ENCODE measurements at regions not wholly inside any gene's neighbourhood (a gene's known extent, or its start where the extent isn't known, plus 50 kb on each side); places are given as distances from the start of the nearest gene placed in this dataset.

DNA sequence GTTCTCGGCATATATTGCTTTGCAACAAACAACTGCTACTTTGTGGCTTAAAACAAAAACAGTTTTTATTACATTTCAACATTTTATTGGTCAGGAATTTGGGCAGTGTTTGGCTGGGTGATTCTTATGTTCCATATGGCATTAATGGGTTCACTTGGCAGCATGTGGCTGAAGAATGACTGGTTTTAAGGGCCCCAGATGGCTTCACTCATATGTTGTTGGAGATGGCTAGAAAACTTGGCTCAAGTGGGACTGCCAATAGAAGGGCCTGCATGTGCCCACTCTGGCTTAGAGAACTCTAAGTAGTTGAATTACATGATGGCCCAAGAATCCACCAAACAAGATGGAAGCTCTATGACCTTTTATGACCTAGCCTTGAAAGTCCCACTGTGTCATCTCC lies 86.1 kb downstream of the FASTKD2 start:
- Histone ChIP-seq H2BK20ac (ENCODE audit: low read length) (no peak overlapping the region), H3K27ac (ENCODE audit: low read depth, low read length) (no peak overlapping the region), H3K23ac (ENCODE audit: insufficient read length) (no peak overlapping the region), H4K91ac (replicated peaks; ENCODE audit: insufficient read length, low read length) (no peak overlapping the region), H3K79me2 (ENCODE audit: control insufficient read depth in 1 of 2, insufficient read depth in 2 of 2, low read length in 2 of 2) (no peaks in the 10 kb centered on the region), H2BK12ac (ENCODE audit: low read depth, low read length) (no peak overlapping the region), H2BK15ac (ENCODE audit: low read length) (no peak overlapping the region), H3K4ac (replicated peaks; ENCODE audit: insufficient read length, low read depth, low read length) (no peak overlapping the region), H4K5ac (ENCODE audit: insufficient read length, low read depth, low read length) (no peak overlapping the region), H2AK5ac (ENCODE audit: low read depth, low read length) (no peak overlapping the region), H3K4me2 (ENCODE audit: insufficient read depth in 1 of 2, low read depth in 2 of 2, low read length in 2 of 2) (no peak overlapping the region), H3K27me3 (replicated peaks in 1 of 4; ENCODE audit: control insufficient read depth in 3 of 4, extremely low read depth in 1 of 4, insufficient read depth in 3 of 4, low read length in 3 of 4) (no peaks in the 10 kb centered on the region), H3K9ac (replicated peaks in 1 of 4; ENCODE audit: extremely low read depth in 1 of 4, low read depth in 3 of 4, low read length in 3 of 4) (no peak overlapping the region), H3K4me1 (replicated peaks in 1 of 4; ENCODE audit: control insufficient read depth in 3 of 4, insufficient read depth in 4 of 4, low read length in 3 of 4) (no peaks in the 10 kb centered on the region), H3K14ac (ENCODE audit: insufficient read length) (no peak overlapping the region), H3K9me3 (ENCODE audit: insufficient read depth in 2 of 2, low read depth in 1 of 2, low read length in 1 of 2) (no peaks in the 10 kb centered on the region; a peak in 1 of 4 replicates), H3K36me3 (ENCODE audit: control insufficient read depth in 2 of 4, insufficient read depth in 4 of 4, low read length in 3 of 4) (no peaks in the 10 kb centered on the region), H3K56ac (replicated peaks; ENCODE audit: insufficient read length, low read depth, low read length) (no peak overlapping the region), H4K8ac (ENCODE audit: extremely low read depth, insufficient read depth, low read length) (no peak overlapping the region), H2BK5ac (ENCODE audit: low read depth, low read length) (no peak overlapping the region), H3K18ac (ENCODE audit: extremely low read depth, low read length) (no peak overlapping the region), H2BK120ac (replicated peaks; ENCODE audit: low read depth, low read length) (no peak overlapping the region), H3K79me1 (ENCODE audit: low read depth, low read length) (no peaks in the 10 kb centered on the region; the same call in 1 of the 2 replicates), H4K20me1 (replicated peaks in 1 of 2; ENCODE audit: control insufficient read depth in 1 of 2, insufficient read depth in 2 of 2, low read length in 2 of 2) (no peaks in the 10 kb centered on the region), H3K23me2 (ENCODE audit: low read depth, low read length) (no peaks in the 10 kb centered on the region), H2AFZ (ENCODE audit: low read length) (no peak overlapping the region), H3K4me3 (ENCODE audit: extremely low read depth in 1 of 4, insufficient read depth in 2 of 4, low read depth in 3 of 4, low read length in 4 of 4) (no peak overlapping the region)
- ChIA-PET POLR2A (ENCODE audit: partially characterized antibody) (no interaction called here), CTCF (ENCODE audit: partially characterized antibody) (interaction anchor here (1.3 to 1.7 kb wide), 2 partner anchors 10 to 14 kb away, joined by 3 to 13 read pairs; no protein-coding TSS in a partner anchor)
- WGBS, 2 experiments (ENCODE audit: extremely low coverage in 1 of 2, insufficient coverage in 1 of 2, insufficient read length in 1 of 2, insufficient replicate concordance in 2 of 2, low coverage in 1 of 2, low lambda C conversion rate in 2 of 2, missing lambda C conversion rate in 1 of 2), result 97% methylated on average over 1 of the region's 1 CpG; no CpG with 5 or more reads in 1 of the 2 experiments
- TF ChIP-seq TEAD4 (IDR thresholded peaks at IDR 0.05; ENCODE audit: low read depth, low read length), result no peak
- FAIRE-seq (no peak), DNase-seq (ENCODE audit: low read depth in 1 of 2, low spot score in 2 of 2) (no peak)
